Dendritic cell treated with granulocyte-macrophage colony-stimulating factor and Interleukin-4, amounts not matched to agents 40 ng/mL and 50 ng/mL, for 4 days (primary cell): ENCODE measurements at regions not wholly inside any gene's neighbourhood (a gene's known extent, or its start where the extent isn't known, plus 50 kb on each side); places are given as distances from the start of the nearest gene placed in this dataset.

Experiments
- H3K27ac Mint-ChIP-seq: one replicate; pipeline ENCODE4 v1.8.0; 2022; ENCODE audit warnings: mild to moderate bottlenecking, mixed read lengths
- H3K27me3 Mint-ChIP-seq: one replicate; pipeline ENCODE4 v1.8.0; 2022; ENCODE audit warnings: mild to moderate bottlenecking, mixed read lengths
- H3K36me3 Mint-ChIP-seq: one replicate; pipeline ENCODE4 v1.8.0; 2022; ENCODE audit warnings: low read depth, mixed read lengths
- H3K4me1 Mint-ChIP-seq: one replicate; pipeline ENCODE4 v1.8.0; 2022; ENCODE audit warnings: low read depth, mixed read lengths
- H3K4me3 Mint-ChIP-seq: one replicate; pipeline ENCODE4 v1.8.0; 2022; ENCODE audit warnings: mild to moderate bottlenecking, moderate library complexity, mixed read lengths
- H3K9me3 Mint-ChIP-seq: one replicate; pipeline ENCODE4 v1.8.0; 2022; ENCODE audit warnings: mixed read lengths
- intact Hi-C: fragments of 100-400 bp; cut with micrococcal nuclease; formaldehyde crosslinking; loops from one replicate; pipeline ENCODE4 v1.15.0; 2022

DNA sequence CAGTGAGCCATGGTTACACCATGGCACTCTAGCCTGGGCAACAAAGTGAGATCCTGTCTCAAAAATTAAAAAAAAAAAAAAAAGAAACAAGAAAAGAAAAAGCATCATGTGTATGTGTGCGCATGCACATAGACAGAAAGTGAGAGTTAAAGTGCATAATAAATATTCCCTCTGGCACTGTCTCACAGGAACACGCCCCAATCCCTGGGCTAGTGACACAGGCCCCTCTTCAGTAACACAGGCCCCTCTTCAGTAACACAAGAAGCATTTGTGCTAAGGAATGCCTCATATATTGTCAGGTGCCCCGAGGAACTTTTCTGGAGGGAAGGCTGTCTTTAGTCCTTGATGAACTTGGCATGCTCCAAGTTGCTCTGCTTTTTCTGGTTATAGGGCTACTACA lies 57.5 kb downstream of the RPL27A start:
- H3K4me3 Mint-ChIP-seq = no peak overlapping the region
- intact Hi-C loops = no loop called here
- no peaks in the 10 kb centered on the region for H3K9me3 Mint-ChIP-seq
- H3K4me1 Mint-ChIP-seq = no peaks in the 10 kb centered on the region
- H3K27me3 Mint-ChIP-seq = peaks cover 2% of the 10 kb centered on the region
- H3K36me3 Mint-ChIP-seq = no peaks in the 10 kb centered on the region
- no peak overlapping the region for H3K27ac Mint-ChIP-seq

DNA sequence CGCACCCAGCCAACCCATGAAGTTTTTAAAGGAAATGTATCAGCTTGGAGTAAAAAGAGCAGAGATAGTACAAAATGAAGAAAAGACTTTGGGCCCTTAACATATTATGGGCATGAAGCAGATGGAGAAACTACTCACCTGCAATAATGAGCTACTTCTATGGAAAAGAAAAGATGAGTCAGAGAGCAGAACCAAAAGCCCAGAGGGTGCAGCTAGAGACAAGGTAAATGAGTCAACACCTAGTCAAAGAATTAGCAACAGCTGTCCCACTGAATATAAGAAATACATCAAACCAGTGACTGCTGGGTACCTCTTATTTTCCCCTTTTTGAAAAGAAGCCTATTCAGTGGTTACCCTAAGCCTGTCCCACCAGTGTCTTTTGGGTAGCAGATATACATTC lies 61.8 kb downstream of the RPL27A start:
- Mint-ChIP-seq H3K9me3 (no peaks in the 10 kb centered on the region), H3K27ac (no peak overlapping the region), H3K4me3 (no peak overlapping the region), H3K4me1 (peaks cover 6% of the 10 kb centered on the region), H3K36me3 (no peaks in the 10 kb centered on the region), H3K27me3 (peaks cover 2% of the 10 kb centered on the region)
- intact Hi-C loops = no loop called here

- Mint-ChIP-seq H3K27me3 (peaks cover 2% of the 10 kb centered on the region), H3K27ac (no peak overlapping the region), H3K4me3 (no peak overlapping the region), H3K36me3 (no peaks in the 10 kb centered on the region), H3K9me3 (no peaks in the 10 kb centered on the region), H3K4me1 (peaks cover 6% of the 10 kb centered on the region)
- intact Hi-C loops = no loop called here
Measured at GRCh38 chr11:8745431-8746253, 63.0 kb downstream of the RPL27A start.

GRCh38 chr11:8746331-8746974 lies 63.9 kb downstream of the RPL27A start:
- intact Hi-C loops = no loop called here

DNA sequence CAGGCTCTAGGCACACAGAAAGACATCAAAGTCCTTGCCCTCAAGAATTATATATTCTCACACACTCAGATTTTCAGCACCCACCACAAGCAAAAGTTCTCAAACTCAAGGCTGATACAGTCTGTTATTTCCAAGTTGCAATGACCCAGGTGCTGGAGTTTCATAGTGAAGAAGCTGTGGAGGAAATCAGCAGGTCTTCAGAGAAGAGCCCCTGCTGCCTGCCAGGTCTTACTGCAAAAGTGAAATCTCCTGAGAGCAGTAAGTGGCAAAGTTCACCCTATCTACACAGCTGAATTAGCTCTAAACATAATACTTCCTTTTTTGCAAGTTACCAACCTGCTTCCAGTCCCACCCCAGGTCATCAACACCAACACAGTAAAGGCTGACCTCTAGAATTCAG lies 64.6 kb downstream of the RPL27A start:
- Mint-ChIP-seq H3K27ac (no peak overlapping the region), H3K4me1 (peaks cover 6% of the 10 kb centered on the region), H3K4me3 (no peak overlapping the region), H3K36me3 (no peaks in the 10 kb centered on the region), H3K27me3 (peaks cover 2% of the 10 kb centered on the region), H3K9me3 (peaks cover 7% of the 10 kb centered on the region)
- intact Hi-C loops = no loop called here

More at GRCh38 chr11:8746331-8746974, 63.9 kb downstream of the RPL27A start:
- H3K9me3 Mint-ChIP-seq = peaks cover 5% of the 10 kb centered on the region
- peaks cover 2% of the 10 kb centered on the region for H3K27me3 Mint-ChIP-seq
- H3K27ac Mint-ChIP-seq = no peak overlapping the region
- no peaks in the 10 kb centered on the region for H3K36me3 Mint-ChIP-seq
- peaks cover 6% of the 10 kb centered on the region for H3K4me1 Mint-ChIP-seq
- no peak overlapping the region for H3K4me3 Mint-ChIP-seq

- intact Hi-C loops = no loop called here
- H3K4me1 Mint-ChIP-seq = peaks cover 6% of the 10 kb centered on the region
- H3K4me3 Mint-ChIP-seq = no peak overlapping the region
Measured at GRCh38 chr11:8748317-8748716, 65.7 kb downstream of the RPL27A start.

GRCh38 chr11:8749202-8749601 lies 66.6 kb downstream of the RPL27A start:
- Mint-ChIP-seq H3K9me3 (peaks cover 7% of the 10 kb centered on the region), H3K4me1 (peaks cover 6% of the 10 kb centered on the region), H3K36me3 (no peaks in the 10 kb centered on the region), H3K27me3 (no peaks in the 10 kb centered on the region), H3K27ac (no peak overlapping the region), H3K4me3 (no peak overlapping the region)
- intact Hi-C loops = no loop called here

More at GRCh38 chr11:8748317-8748716, 65.7 kb downstream of the RPL27A start:
- Mint-ChIP-seq H3K9me3 (peaks cover 7% of the 10 kb centered on the region), H3K36me3 (no peaks in the 10 kb centered on the region), H3K27ac (no peak overlapping the region), H3K27me3 (no peaks in the 10 kb centered on the region)

- H3K27ac Mint-ChIP-seq = no peak overlapping the region
- H3K9me3 Mint-ChIP-seq = peaks cover 7% of the 10 kb centered on the region
- intact Hi-C loops = no loop called here
- H3K4me3 Mint-ChIP-seq = no peak overlapping the region
- no peaks in the 10 kb centered on the region for H3K4me1 Mint-ChIP-seq
- H3K27me3 Mint-ChIP-seq = peaks cover 2% of the 10 kb centered on the region
- H3K36me3 Mint-ChIP-seq = no peaks in the 10 kb centered on the region
Measured at GRCh38 chr11:8754241-8754640, 71.6 kb downstream of the RPL27A start.

DNA sequence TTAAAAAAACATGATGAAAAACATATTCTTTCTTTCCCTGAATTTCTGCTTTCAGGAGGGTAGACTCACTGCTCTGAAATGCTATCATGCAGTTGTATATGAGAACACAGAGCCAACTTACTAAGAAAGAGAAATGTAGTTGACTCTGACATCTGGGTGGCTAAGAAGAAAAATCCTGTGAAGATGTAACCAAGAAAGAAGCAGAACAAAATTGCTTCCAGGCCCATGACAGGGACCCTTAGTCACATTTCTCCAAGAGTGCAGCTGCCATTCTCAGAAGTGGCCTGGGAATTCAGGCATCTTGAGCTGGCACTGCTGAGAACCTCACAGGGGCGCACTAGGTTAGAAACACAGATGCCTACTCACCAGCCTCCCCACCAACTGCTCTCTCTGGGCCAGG lies 73.6 kb downstream of the RPL27A start:
- Mint-ChIP-seq H3K9me3 (peaks cover 5% of the 10 kb centered on the region), H3K4me1 (no peaks in the 10 kb centered on the region), H3K27me3 (peaks cover 2% of the 10 kb centered on the region), H3K27ac (no peak overlapping the region), H3K36me3 (no peaks in the 10 kb centered on the region), H3K4me3 (no peak overlapping the region)
- intact Hi-C loops = no loop called here

DNA sequence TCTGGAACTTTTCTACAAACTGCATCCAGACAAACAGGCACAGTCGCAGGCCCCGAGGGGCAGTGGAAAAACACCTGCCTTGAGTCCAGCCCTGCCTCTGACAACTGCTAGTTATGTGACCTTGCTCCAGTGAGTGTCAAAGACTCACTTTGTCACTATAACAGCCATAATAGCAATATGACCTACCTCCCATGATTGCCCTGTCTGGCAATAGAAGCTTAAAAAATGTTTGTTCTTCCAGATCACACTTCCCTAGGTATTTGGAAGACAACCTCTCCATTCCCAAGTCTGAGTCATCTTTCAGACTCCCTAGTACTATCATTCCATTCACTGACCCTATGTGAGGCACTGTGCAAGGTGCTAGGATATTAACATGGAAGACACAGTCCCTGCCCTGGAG lies 74.5 kb downstream of the RPL27A start:
- Mint-ChIP-seq H3K4me3 (no peak overlapping the region), H3K9me3 (no peaks in the 10 kb centered on the region), H3K27me3 (peaks cover 2% of the 10 kb centered on the region), H3K36me3 (no peaks in the 10 kb centered on the region), H3K27ac (no peak overlapping the region), H3K4me1 (no peaks in the 10 kb centered on the region)
- intact Hi-C loops = no loop called here

- Mint-ChIP-seq H3K9me3 (no peaks in the 10 kb centered on the region), H3K27me3 (peaks cover 2% of the 10 kb centered on the region), H3K36me3 (no peaks in the 10 kb centered on the region), H3K4me1 (no peaks in the 10 kb centered on the region), H3K4me3 (no peak overlapping the region), H3K27ac (no peak overlapping the region)
- intact Hi-C loops = no loop called here
Measured at GRCh38 chr11:8757533-8757932, 74.9 kb downstream of the RPL27A start.

GRCh38 chr11:8758619-8759169 lies 76.1 kb downstream of the RPL27A start:
- intact Hi-C loops = no loop called here
- Mint-ChIP-seq H3K9me3 (no peaks in the 10 kb centered on the region), H3K36me3 (no peaks in the 10 kb centered on the region), H3K4me1 (no peaks in the 10 kb centered on the region), H3K27ac (no peak overlapping the region), H3K4me3 (no peak overlapping the region), H3K27me3 (peaks cover 2% of the 10 kb centered on the region)

- Mint-ChIP-seq H3K27me3 (peaks cover 2% of the 10 kb centered on the region), H3K9me3 (no peaks in the 10 kb centered on the region), H3K27ac (no peak overlapping the region), H3K36me3 (no peaks in the 10 kb centered on the region), H3K4me1 (no peaks in the 10 kb centered on the region), H3K4me3 (no peak overlapping the region)
- intact Hi-C loops = no loop called here
Measured at GRCh38 chr11:8759634-8760033, 77.0 kb downstream of the RPL27A start.

- no peaks in the 10 kb centered on the region for H3K4me1 Mint-ChIP-seq
- no peak overlapping the region for H3K27ac Mint-ChIP-seq
Measured at GRCh38 chr11:8760896-8761295, 78.3 kb downstream of the RPL27A start.

More at GRCh38 chr11:8760896-8761295, 78.3 kb downstream of the RPL27A start:
- no peak overlapping the region for H3K4me3 Mint-ChIP-seq
- intact Hi-C loops = no loop called here
- peaks cover 2% of the 10 kb centered on the region for H3K27me3 Mint-ChIP-seq
- no peaks in the 10 kb centered on the region for H3K36me3 Mint-ChIP-seq
- no peaks in the 10 kb centered on the region for H3K9me3 Mint-ChIP-seq
